HG03039 (cell line): ENCODE measurements at regions not wholly inside any gene's neighbourhood (a gene's known extent, or its start where the extent isn't known, plus 50 kb on each side); places are given as distances from the start of the nearest gene placed in this dataset.
"Not testable (repeated sequence)": the region's sequence is repeated elsewhere in the genome, so short reads cannot be mapped to it uniquely, and the experiment has no call there.

Source experiments
- ATAC-seq: cut with Tn5 transposase; IDR thresholded peaks from one replicate; pipeline ENCODE4 v1.9.1; 2021; ENCODE audit warnings: mild to moderate bottlenecking, moderate library complexity; ENCODE audit not compliant: unreplicated experiment

- no peak for ATAC-seq
Measured at GRCh38 chr1:55539652-55540512, 324.7 kb upstream of the USP24 start.

GRCh38 chr1:55538428-55538827, 323.3 kb upstream of the USP24 start:
- no peak for ATAC-seq

GRCh38 chr1:55536545-55536865, 321.3 kb upstream of the USP24 start:
- ATAC-seq: no peak

GRCh38 chr1:55535724-55536544, 320.8 kb upstream of the USP24 start:
- no peak for ATAC-seq

DNA sequence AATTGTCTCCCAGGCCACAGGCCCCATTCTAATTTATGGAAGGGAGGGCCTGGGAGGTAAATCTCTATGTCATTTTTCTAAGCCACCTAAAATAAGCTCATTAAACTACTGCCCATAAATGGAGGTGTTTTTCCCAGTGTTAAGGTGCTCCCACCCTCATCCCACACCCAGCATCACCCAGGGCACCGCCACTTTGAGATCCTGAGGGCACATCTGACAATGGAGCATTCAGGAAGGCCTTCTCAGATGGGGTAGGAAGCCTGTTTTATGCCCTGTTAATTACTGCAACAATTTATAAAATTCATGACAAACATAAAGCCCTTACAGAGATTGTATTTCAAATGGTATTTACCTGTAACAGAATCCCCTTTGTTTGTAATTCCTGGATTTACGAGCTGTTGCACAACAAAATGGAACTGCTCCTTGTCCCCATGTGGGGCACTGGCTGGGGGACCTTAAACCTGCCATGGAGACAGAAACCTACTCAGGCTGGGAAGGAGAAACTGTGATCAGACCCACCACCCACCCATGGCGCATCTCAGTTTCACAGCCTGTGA, 319.5 kb upstream of the USP24 start:
- no peak for ATAC-seq

- no peak for ATAC-seq
Measured at GRCh38 chr1:55531644-55532043, 316.5 kb upstream of the USP24 start.

DNA sequence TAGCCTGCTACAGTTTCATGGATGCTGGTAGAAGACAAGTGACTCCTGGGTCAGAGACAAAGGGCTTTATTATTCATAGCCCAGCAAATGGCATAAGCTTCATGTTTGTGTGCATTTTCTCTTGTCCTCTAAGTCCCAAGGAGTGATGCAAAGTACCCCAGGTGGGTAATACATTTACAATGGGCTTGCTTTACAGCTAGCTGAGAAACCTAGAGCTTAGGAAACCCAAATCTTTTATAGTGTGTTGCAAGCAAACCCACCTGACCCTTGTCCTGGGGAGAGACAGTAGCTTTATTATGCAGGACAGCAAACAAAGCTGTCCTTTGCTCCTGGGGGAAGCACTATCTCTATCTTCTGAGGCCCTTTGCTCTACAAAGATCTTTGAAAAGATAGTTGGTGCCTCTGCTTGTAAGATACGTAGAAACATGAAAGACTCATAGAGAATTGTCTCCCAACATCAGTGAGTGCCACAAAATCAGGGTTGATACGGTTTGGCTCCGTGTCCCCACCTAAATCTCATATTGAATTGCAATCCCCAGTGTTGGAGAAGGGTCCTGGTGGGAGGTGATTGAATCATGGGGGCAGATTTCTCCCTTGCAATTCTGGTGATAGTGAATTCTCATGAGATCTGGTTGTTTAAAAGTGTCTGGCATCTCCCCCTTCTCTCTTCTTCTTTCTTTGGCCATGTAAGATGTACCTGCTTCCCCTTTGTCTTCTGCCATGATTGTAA, 315.8 kb upstream of the USP24 start:
- no peak for ATAC-seq

DNA sequence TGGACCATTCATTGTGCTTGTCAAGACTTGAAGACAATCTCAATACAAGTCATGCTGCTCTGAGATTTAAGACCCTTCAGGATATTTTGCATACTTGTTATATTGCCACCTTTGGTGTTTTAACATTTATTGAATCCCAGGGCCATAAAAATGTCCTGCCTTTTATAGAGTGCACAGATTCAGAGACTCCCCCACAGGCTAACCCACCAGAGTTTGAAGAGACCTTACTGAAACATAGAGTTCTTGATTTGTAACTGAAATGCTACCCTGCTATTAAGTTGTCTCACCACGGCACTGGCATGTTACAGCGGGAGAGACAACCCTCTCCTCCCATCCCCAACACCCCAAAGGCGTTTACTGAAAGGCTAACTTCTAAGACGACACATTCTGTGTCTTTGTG, 313.9 kb upstream of the USP24 start:
- no peak for ATAC-seq

DNA sequence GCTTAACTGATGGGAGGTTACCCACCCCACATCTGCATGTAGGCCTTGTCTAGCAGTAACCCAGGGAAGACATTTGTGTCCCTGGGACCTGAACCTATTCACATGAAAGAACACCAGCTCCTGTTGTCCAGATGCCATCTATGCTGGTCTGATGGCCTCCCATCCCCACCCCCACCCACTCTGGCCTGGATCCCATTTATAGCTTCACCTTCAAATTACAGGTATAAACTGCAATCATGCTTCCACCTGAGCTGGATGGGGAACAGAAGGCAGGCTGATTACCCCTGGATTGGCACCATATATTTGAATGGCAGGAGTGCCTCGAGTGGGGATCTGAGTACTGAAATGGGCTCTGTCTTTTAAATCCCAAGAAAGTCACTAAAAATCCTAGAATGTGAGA, 312.7 kb upstream of the USP24 start:
- no peak for ATAC-seq

DNA sequence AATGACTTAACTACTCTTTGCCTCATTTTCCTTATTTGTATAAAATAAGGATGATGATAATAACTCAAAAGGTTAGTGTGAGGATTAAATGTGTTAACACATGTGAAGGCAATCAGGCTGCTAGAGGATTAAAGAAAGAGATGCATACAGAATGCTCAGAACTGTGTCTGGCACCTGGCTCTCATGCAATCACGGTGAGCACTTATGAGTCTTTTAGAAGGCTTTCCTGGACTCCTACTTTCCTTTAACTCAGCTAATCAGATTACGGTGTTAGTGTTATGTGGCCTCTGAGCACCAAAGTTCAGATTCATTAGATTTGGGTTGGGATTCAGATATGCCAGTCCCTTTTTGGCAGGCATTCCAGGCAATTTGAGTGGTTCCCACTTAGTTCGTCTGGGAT, 311.6 kb upstream of the USP24 start:
- ATAC-seq: no peak

DNA sequence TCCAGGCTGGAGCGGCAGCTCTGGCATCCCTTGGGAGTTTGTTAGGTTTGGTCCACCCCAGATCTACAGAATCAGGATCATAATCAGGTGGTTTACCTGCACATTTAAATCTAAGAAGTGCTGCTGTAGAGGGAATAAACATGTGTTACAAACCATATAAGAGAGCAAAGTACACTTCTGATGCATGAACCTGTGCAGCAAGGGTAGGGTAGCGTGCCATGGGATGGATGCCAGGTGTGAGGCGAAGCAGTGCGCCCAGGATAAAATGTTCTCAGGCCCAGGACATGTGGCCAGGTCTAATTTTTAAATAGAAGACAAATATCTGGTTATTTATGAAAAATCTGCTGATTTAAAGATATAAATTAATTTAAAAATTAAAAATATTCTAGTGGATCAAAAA, 308.8 kb upstream of the USP24 start:
- no peak for ATAC-seq

- no peak for ATAC-seq
Measured at GRCh38 chr1:55522982-55523381, 307.8 kb upstream of the USP24 start.

- no peak for ATAC-seq
Measured at GRCh38 chr1:55522353-55522903, 307.3 kb upstream of the USP24 start.

GRCh38 chr1:55520861-55521260, 305.7 kb upstream of the USP24 start:
- no peak for ATAC-seq

GRCh38 chr1:55519937-55520683, 304.9 kb upstream of the USP24 start:
- no peak for ATAC-seq

GRCh38 chr1:55519276-55519675, 304.1 kb upstream of the USP24 start:
- no peak for ATAC-seq

DNA sequence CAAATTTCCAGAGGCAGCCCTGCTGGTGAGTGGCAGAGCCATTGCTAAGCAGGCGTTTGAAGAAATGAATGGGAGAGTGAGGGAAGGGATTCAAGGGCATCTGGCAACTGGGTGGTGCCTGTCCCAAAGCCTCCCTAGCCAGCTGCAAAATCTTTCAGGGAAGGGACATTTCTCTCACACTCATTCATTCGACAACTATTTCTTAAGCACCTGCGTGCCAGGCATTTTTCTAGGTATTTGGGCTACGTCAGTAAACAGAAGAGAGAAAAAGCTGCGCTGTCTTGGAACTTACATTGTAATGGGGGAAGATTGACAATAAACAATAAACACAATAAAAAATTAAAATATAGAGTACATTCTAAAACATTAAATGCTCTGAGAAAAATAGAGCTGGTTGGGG, 301.9 kb upstream of the USP24 start:
- ATAC-seq: no peak

GRCh38 chr1:55514571-55514970, 299.4 kb upstream of the USP24 start:
- not testable (repeated sequence) for ATAC-seq

DNA sequence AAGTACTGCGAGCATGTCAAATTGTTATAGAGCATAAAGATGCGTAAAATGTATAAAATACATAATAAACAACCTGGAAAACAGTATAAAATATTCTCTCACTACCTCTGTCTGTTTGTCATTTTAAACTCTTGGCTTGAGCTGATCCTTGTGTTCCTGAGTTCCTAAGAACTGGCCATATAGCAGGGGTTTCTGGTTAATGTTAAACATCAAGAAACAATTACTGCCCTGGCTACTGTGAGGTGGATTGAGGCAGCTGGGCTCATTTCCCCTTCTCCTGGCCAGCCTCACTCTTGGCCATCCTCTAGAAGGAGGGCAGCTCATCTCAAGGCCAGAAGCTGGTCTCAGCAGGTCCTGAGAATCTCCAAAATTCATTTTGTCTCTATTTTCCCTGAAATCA, 297.3 kb upstream of the USP24 start:
- no peak for ATAC-seq

DNA sequence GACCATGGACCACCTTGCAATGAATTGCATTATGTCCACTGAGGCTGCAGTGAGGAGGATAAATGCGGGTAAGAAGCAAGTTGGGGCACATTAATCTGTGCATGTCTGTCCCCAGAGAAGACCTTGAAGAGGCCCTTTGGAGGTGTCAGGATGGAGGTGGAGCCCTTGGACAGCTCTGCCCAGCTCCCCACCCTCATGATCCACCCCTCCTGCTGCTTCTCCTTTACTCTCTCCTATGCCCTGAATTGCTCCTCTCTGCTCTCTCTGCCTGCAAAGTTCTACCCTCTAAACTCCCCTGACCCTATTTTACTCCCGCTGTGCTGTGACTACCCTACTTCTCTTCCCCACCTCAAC, 292.4 kb upstream of the USP24 start:
- ATAC-seq: no peak
